SU-DHL-6 (cell line): ENCODE measurements at regions not wholly inside any gene's neighbourhood (a gene's known extent, or its start where the extent isn't known, plus 50 kb on each side); places are given as distances from the start of the nearest gene placed in this dataset.
"Not testable (repeated sequence)": the region's sequence is repeated elsewhere in the genome, so short reads cannot be mapped to it uniquely, and the experiment has no call there.

Source experiments
- CTCF ChIP-seq: fragments of 200-600 bp; sonication (generic); IDR thresholded peaks from one replicate; pipeline ENCODE4 v1.5.1; 2017; ENCODE audit warnings: antibody characterized with exemption, mild to moderate bottlenecking, low read length, moderate library complexity; ENCODE audit not compliant: insufficient read depth, poor library complexity, severe bottlenecking
- EZH2phosphoT487 ChIP-seq: fragments of 200-600 bp; sonication (generic), shearing (Covaris generic); conservative IDR thresholded peaks from 2 replicates; pipeline ENCODE4 v1.6.1; 2018; ENCODE audit warnings: mild to moderate bottlenecking, antibody characterized with exemption, low read length, moderate library complexity, mixed read lengths

DNA sequence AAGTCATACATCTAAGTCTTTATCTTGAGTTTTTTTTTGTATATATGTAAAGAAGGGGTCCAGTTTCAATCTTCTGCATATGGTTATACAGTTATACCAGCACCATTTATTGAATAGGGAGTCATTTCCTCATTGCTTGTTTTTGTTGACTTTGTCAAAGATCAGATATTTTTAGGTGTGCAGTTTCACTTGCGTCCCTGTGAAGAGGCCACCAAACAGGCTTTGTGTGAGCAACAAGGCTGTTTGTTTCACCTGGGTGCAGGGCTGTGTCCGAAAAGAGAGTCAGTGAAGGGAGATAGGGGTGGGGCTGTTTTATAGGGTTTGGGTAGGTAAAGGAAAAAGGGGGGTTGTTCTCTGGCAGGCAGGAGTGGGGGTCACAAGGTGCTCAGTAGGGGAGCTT lies 663.2 kb upstream of the BCHE start:
- not testable (repeated sequence) for TF ChIP-seq CTCF, EZH2phosphoT487
